GM23338 (cell line): ENCODE measurements at regions not wholly inside any gene's neighbourhood (a gene's known extent, or its start where the extent isn't known, plus 50 kb on each side); places are given as distances from the start of the nearest gene placed in this dataset.

Experiments used
- CREB1 ChIP-seq: fragments of 250-450 bp; sonication (Bioruptor Pico); IDR thresholded peaks from 2 replicates; pipeline ENCODE4 v1.5.0; 2020; ENCODE audit warnings: low read depth, mild to moderate bottlenecking, moderate library complexity
- CTCF ChIP-seq, 2 experiments: fragments of 200-600 bp in 1 of 2; sonication (generic) in 1 of 2; conservative IDR thresholded peaks; 2 replicates each; pipeline versions ENCODE4 v1.5.1 to v1.6.1; 2016 to 2017; ENCODE audit warnings: antibody characterized with exemption in 2 of 2, low read depth in 2 of 2, mild to moderate bottlenecking in 2 of 2, moderate library complexity in 1 of 2
- EZH2 ChIP-seq: fragments of 200-600 bp; sonication (generic); IDR thresholded peaks from one replicate; pipeline ENCODE4 v1.8.0; 2017; ENCODE audit warnings: antibody characterized with exemption, mild to moderate bottlenecking, low read depth; ENCODE audit not compliant: unreplicated experiment
- EZH2phosphoT487 ChIP-seq: fragments of 200-600 bp; sonication (generic); IDR thresholded peaks from one replicate; pipeline ENCODE4 v1.8.1; 2018; ENCODE audit warnings: antibody characterized with exemption; ENCODE audit not compliant: unreplicated experiment
- JUNB ChIP-seq: IDR thresholded peaks from one replicate; pipeline ENCODE4 v1.6.1; 2016; ENCODE audit warnings: antibody characterized with exemption; ENCODE audit not compliant: unreplicated experiment
- POLR2AphosphoS5 ChIP-seq: IDR thresholded peaks from 2 replicates; pipeline ENCODE4 v1.6.1; 2016; ENCODE audit warnings: antibody characterized with exemption, low read depth
- REST ChIP-seq: IDR thresholded peaks from one replicate; pipeline ENCODE4 v1.6.1; 2018; ENCODE audit warnings: antibody characterized with exemption; ENCODE audit not compliant: unreplicated experiment
- STAT1 ChIP-seq: IDR thresholded peaks from one replicate; pipeline ENCODE4 v1.6.1; 2016; ENCODE audit warnings: antibody characterized with exemption; ENCODE audit not compliant: unreplicated experiment
- ZNF331 ChIP-seq: fragments of 250-450 bp; sonication (Bioruptor Pico); IDR thresholded peaks from 2 replicates; pipeline ENCODE4 v1.5.0; 2020; ENCODE audit warnings: low read depth, mild to moderate bottlenecking, moderate library complexity

GRCh38 chr22:27507935-27508526 is 293.5 kb downstream of the MN1 start:
- TF ChIP-seq CTCF (conservative IDR thresholded peaks at IDR 0.05; ENCODE audit: low read depth in 2 of 2) (no peak), EZH2phosphoT487 (no peak), POLR2AphosphoS5 (no peak), EZH2 (no peak), REST (no peak), JUNB (no peak), STAT1 (no peak), CREB1 (no peak), ZNF331 (CRISPR knock-in tag) (no peak)
